Raji (cell line): ENCODE measurements at regions not wholly inside any gene's neighbourhood (a gene's known extent, or its start where the extent isn't known, plus 50 kb on each side); places are given as distances from the start of the nearest gene placed in this dataset.

Experiments used
- POLR2A ChIP-seq: IDR thresholded peaks from 2 replicates; pipeline ENCODE4 v1.6.1; 2011; ENCODE audit warnings: low read depth, low read length, control low read depth; ENCODE audit not compliant: insufficient read depth

DNA sequence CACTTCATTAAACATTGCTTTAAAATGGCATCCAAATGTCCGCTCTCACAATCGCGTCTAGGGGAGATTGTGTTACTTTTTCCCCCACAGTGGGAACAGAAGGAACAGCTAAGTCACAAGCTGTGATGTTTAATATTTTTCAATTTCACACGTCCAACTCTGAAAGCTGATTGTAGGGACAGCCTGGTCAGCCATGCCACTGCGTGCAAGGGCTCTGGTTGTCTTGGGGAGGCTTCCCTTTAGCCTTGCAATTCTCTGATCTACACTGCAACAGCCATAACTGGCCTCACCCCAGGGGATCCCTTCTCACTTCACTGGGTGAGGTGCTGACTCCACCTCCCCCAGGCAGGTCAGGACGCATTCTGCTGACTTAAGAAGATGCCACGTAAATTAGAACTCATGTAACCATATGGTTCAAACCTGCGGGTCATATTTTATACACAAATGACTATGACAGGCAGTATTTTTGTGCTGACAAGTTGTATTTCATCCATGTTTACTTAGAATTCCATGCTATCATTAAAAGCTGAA lies 425.2 kb upstream of the NFE2L3 start:
- TF ChIP-seq POLR2A = no peak

DNA sequence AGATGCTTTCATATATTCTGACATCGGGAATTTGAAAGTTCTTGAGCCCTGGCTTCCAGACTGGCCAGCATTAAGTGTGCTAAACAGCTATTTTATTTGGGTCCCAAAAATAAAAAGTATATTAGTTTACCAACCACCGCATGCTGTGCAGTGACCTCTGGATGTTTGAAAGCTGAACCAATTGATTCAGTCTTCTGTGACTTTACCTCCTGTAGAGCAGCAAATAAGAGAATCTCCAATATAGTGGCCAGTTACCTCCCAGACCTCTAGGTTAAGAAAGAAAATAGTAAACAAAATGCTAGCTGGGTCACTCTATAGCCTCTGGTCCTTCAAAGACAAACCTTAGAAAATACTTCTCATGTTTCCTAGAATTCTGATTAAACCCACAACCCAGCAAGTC lies 424.6 kb upstream of the NFE2L3 start:
- TF ChIP-seq POLR2A = no peak

DNA sequence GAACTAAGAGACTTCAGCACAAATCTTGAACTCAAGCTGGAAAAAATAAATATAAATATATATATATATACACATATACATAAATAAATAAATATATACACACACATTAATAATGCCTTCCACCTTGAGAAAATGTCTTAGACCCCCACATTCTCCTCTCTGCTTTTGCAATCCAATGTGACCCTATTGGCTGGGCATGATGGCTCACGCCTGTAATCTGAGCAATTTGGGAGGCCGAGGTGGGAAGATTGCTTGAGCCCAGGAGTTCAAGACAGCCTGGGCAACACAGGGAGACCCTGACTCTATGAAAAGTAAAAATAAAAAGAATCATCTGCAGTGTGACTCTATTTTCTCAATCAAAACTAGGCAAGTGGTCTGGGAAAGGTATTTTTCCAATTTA lies 424.1 kb upstream of the NFE2L3 start:
- no peak for TF ChIP-seq POLR2A

DNA sequence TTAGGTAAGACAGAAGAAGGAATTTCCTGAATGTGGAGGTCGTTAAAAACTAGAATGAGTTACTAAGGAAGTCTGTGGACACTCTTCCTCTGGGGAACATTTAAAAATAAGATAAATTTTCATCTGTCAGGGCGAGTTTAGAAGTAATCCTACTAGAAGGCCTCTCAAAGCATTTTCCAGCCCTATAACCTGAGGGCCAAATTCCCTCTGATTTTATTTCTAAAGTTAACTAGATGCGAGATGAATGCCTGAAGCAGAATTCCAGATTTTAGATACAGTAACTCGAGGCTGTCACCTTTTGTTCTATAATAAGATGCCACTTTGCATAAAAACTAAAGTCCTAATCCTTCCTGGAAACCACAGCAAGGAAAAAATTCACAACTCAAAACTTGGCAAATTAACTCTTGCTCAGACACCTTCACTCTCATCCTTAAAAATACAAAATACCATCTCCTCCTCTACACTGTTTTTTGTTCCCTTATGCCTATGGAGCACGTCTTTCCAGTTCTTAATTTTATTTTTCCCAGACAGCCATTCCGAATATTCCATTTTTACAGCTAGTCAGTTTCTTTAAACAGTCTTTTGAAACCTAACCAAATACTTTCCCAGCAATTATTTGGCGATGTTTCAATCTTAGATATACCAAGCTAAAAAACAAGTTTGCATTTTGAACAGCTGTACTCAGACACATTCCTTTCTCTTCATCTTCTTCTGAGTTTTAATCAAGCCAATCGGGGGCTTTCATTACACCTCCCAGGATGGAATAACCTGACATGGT lies 420.7 kb upstream of the NFE2L3 start:
- no peak for TF ChIP-seq POLR2A

DNA sequence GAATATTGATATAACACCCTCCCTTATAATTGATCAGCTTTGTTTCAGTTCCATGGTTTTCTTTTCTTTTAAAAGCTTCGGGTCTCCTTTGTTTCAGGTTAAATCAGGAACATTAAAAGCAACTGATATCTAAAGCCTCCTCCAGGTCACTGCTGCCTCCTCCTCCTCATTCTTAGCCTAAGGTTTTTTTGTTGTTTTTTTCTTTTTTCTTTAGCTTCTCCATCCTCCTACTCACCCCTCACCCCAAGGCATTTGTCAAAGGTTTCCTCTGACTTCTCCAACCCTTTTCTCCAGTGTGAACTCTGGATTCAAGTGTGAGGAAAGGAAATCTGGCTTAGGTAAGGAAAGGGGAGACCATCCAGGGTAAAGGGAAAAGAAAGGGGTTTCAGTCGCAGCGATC lies 420.2 kb upstream of the NFE2L3 start:
- no peak for TF ChIP-seq POLR2A

DNA sequence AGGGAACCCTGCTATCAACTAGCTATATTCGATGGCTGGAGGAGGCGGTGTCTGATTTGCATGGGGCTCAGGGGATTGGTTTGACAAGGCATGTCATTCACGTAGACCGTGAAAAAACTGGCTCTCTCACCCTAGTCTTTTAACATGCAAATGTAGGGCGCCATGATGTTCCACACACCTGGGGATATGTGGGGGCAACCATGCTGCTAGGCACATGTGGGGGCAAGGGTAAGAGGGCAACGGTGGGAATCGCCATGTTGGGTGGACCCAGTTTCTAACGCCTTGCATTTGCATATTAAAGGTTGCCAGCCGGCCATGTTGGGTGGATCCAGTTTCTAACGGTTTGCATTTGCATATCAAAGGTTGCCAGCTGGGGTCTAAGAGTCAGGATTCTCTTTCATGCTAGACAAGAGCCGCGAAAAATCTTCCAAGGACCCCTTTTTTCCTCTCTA lies 419.2 kb upstream of the NFE2L3 start:
- no peak for TF ChIP-seq POLR2A

DNA sequence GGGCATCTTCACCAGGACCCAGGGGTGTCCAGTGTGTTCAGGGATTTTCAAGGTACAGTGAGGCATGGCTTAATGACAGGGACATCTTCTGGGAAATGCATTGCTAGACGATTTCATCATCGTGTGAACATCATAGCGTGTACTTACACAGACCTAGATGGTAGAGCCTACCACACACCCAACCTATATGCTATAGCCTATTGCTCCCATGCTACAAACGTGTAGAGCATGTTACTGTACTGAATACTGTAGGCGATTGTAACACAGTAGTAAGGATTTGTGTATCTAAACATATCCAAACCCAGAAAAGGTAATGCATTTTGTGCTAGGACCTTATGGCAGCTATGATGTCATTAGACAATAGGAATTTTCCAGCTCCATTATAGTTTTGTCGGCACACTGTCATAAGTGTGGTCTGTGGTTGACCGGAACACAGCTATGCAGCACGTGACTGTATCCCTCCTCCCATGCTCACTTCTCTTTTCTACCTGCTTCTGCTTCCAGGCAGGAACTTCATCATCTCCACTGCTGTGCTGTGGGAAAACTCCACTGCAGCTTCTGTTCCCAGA lies 416.2 kb upstream of the NFE2L3 start:
- no peak for TF ChIP-seq POLR2A

DNA sequence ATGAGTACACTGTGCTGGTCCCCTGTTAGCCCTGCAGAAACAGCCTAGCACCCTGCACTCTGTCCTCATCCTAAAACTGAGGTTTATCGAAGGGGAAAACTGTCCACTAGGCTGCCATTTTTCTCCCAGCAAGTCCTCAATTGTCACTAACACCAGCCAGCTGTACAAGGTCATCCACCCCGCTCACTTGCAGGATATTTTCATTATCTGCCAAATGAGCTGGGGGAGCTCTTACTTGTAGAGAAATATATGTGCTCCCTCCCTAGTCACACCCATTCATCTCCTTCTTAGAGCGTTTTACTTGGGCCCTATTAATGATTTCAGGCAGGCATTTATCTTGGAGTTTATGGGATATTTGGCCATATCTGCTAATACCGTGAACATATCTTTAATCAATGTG lies 413.5 kb upstream of the NFE2L3 start:
- TF ChIP-seq POLR2A = no peak

DNA sequence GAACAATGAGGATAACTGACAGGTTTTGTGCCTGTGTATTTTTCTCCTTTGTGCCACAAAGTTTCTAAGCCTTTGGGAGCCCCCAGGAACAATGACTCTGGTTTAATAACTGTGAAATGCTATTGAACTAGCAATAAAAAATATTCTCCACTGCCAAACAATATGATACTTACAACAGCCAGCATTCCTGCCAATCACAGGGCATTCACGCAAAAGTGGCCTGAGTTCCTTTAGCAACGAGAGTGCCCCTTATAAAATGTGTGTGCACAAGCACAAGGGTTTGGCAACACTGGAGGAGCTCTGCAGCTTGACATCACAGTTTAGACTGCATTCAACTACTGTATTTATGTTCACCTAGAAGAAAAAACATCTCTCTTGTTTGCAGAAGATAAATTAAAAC lies 412.9 kb upstream of the NFE2L3 start:
- no peak for TF ChIP-seq POLR2A

DNA sequence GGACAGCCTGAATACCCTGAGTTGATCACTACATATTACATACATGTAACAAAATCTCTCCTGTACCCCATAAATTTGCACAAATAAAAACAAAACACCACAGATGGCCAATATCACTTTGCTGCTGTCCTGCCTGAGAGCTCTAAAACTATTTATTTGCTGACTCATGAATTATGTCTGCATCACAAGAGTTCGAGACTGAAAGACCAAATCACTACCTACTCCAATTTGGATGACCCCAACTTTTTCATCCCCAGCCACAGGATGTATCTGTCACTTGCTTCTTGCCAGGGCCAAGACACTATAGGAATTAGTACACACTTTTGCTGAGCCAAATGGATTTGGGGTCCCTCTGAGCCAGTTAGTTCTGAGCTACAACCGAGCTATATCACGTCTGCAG lies 409.7 kb upstream of the NFE2L3 start:
- TF ChIP-seq POLR2A = no peak

DNA sequence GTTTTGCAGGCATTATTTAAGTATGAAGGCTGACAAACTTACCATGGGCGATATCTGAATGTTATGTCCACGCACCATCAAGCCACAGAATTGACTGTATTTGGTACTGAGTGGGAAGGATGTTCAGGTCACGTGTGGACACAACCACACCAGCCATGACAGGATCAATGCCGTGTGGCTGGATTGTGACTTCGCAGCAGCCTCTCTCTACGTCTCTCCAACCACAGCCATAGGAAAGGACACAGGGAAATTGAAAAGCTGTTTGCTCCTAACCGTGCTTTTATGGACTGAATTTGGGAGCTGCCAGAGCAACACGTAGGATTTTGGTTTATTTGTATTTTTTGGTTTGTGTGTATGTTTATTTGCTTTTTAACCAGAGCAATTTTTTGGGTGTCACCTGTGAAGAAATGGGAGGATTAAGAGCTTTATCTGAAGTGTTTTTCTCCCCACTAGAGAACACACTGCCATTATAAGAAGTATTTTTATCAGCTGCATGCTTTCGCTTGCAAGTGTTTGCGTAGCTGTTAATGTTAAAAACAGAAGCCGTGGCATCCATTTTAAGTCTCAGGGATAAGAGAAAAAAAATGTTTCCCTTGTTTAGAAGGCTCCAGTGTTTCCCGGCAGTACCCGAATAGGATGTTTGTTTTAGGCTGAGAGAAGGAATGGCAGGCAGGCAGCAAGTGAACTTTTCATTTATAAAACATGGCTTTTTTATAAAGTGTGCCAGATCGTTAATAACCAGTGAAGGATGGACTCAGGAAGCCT lies 401.1 kb upstream of the NFE2L3 start:
- TF ChIP-seq POLR2A = no peak

DNA sequence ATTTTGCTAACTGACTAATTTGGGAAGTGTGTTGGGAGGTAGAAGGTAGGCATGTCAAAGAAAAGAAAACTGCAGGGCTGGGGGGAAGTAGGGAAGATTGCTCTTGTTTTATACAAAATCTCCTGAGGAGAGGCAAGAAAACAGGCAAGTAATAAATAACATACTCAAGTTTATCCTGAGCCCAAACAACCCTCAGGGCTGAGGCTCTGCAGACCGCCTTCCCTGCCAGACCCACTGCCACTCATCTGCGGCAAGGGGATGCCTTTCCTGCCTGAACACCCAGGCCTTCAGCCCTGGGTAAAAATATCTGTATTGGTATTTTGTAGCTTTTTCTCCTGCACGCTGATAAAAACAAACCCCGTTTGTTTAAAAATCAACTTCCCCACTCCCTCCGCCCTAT lies 399.8 kb upstream of the NFE2L3 start:
- no peak for TF ChIP-seq POLR2A

DNA sequence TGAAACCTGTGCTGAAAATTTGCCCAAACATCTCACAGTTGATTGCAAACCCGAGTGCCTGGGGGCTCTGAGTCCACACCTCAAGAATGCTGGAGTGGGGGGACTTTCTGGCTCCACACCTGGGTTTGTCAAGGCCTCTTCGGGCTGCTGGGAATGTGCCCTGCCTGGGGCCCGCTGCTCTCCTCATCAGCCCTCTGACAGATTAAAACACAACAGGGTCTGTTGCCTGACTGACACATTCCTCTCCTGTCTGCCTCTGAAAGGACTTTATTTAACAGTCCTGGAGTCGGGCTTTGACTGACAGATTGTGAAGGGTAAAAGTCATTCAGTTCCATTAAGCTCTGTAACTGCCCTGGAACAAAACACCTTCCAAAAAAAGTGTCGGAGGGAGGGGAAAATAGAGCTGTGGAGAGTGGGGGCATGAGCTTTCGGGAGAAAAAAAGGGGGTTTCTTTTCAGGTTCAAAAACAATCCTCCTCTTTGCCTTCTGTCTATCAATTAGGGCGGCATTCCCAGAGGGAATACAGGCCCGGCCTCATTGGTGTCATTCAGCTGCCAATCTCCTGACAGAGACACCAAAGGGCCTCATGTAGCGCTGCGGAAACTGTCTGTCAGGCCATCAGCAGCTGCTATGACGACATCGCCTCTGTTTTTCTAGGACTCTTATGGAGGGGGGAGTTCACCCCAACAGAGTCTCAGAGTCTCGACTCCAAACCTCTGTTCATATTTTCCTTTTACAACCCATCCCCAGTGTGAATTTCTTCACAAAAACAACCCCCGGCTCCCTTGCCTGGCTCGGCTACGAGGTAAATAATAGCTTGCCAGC lies 398.8 kb upstream of the NFE2L3 start:
- TF ChIP-seq POLR2A = no peak

DNA sequence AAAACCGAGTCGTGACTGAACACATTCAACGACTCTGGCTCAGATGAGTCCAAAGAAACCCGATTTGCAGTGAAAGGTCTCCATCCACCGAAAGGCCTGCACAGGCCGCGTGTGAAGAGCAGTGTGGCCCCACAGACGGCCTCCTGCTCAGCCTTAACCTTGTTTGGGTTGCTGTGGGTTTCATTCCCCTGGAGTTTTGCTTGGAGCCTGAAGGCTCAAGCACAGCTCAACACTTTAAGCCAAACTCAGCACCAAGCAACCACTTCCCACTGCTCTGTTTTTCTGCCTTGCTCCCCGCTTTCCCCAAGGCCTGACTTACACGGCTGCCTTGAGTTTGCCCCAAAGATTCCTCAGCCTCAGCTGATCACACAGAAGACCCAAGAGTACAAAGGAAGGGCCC lies 398.2 kb upstream of the NFE2L3 start:
- no peak for TF ChIP-seq POLR2A

DNA sequence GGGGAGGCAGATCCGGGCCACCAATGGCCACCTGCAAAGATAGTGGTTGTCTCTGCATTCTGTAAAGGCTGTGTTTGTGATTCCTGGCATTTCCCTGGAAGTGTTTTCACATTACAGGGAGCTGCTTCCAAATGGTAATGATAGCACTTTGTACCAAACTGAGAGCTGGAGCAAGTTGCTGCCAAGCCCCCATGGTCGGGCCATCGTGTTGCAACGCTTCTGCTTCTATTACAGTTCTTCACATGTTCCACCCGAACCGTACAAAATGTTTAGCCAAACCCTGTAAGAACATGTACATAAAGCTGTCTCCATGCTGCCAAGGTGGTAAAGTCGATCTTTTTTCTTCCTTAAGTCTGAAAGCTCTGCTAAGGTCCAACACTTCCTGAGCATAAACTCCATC lies 397.7 kb upstream of the NFE2L3 start:
- TF ChIP-seq POLR2A = no peak
